GM23248 (cell line): ENCODE measurements at regions not wholly inside any gene's neighbourhood (a gene's known extent, or its start where the extent isn't known, plus 50 kb on each side); places are given as distances from the start of the nearest gene placed in this dataset.

Experiments used
- EZH2 ChIP-seq: fragments of 200-600 bp; sonication (generic); IDR thresholded peaks from 2 replicates; pipeline ENCODE4 v1.6.1; 2018; ENCODE audit warnings: antibody characterized with exemption, mild to moderate bottlenecking; ENCODE audit not compliant: insufficient read depth, poor library complexity, severe bottlenecking
- EZH2phosphoT487 ChIP-seq: fragments of 200-600 bp; sonication (generic); IDR thresholded peaks from 2 replicates; pipeline ENCODE4 v1.6.1; 2018; ENCODE audit warnings: antibody characterized with exemption, moderate library complexity, mild to moderate bottlenecking, low read depth; ENCODE audit not compliant: insufficient read depth

DNA sequence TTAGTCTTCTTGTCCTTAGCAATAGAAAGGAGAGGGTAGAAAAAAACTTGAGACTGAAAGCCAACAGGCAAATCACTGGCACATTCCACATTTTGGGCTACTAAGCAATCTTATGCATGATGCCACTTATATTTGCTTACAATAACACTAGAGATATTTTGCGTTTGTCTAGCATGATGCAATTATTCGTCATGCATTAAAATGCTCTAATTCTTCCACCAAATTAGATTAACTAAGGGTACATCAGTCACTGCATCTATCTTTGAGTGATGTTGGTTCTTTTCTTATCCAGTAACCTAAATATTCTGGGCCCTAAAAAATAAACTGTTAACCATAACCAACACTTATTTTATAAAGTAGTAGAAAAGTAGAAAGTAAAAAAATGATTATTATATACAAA, 1311.7 kb upstream of the CDH2 start:
- no peak for TF ChIP-seq EZH2
- no peak for TF ChIP-seq EZH2phosphoT487
